GM21360 (cell line): ENCODE measurements at regions not wholly inside any gene's neighbourhood (a gene's known extent, or its start where the extent isn't known, plus 50 kb on each side); places are given as distances from the start of the nearest gene placed in this dataset.

Source experiments
- ATAC-seq: cut with Tn5 transposase; IDR thresholded peaks from one replicate; pipeline ENCODE4 v1.9.1; 2021; ENCODE audit warnings: mild to moderate bottlenecking, moderate library complexity; ENCODE audit not compliant: unreplicated experiment

DNA sequence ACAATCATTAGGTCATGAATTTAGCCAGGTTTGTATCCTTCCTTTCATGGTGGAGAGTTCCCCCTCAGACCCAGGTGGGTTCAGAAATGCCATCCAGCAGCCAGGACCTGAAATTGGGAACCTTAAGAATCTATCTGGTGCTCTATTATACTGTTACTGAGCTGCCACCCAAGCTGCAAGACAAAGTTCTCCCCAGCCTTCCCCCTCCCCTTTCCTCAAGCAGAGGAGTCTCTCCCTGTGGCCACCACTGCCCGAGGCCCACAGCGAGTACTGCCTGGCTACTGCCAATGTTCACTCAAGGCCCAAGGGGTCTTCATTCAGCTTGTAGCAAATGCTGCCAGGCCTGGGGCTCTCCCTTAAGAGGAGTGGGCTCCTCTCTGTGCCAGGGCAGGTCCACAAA is 133.8 kb downstream of the TMEM38B start:
- ATAC-seq = no peak

DNA sequence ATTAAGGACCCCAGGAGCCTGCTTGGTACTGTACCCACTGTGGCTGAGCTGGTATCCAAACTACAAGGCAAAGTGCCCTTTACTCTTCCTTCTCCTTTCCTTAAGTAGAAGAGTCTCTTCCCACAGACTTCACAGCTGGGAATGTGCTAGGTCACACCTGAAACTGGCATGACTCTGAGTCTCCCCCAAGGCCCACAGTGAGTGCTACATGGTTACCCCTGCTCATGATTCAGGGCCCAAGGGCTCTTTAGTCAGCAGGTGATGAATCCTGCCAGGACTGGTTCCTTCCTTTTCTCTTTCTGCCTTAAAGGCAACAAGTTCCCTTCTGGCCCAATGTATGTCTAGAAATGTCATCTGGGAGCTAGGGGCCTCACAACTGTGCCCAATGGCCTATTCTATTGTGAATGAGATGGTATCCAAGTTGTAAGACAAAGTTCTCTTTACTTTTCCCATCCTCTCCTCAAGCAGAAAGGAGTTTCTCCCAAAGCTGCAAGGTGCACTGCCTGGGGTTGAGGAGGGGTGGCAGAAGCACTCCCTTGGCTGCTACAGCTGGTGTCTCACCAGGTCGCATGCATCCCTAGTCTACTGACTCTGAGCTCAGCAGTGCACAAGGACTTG is 134.4 kb downstream of the TMEM38B start:
- ATAC-seq = no peak

DNA sequence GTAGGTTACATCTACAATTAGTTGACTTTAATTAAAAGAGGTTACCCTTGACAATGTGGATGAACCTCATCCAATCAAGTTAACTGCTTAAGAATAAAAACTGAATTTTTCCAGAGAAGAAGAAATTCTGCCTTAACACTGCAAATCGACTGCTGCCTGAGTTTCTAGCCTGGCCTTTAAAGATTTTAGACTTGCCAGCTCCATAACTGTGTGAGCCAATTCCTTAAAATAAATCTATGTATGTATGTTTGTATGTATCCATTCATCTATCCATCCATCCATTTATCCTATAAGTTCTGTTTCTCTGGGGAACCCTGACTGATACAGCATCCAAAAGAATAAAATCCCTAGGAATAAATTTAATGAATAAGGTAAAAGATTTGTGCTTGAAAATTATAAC is 136.1 kb downstream of the TMEM38B start:
- no peak for ATAC-seq

DNA sequence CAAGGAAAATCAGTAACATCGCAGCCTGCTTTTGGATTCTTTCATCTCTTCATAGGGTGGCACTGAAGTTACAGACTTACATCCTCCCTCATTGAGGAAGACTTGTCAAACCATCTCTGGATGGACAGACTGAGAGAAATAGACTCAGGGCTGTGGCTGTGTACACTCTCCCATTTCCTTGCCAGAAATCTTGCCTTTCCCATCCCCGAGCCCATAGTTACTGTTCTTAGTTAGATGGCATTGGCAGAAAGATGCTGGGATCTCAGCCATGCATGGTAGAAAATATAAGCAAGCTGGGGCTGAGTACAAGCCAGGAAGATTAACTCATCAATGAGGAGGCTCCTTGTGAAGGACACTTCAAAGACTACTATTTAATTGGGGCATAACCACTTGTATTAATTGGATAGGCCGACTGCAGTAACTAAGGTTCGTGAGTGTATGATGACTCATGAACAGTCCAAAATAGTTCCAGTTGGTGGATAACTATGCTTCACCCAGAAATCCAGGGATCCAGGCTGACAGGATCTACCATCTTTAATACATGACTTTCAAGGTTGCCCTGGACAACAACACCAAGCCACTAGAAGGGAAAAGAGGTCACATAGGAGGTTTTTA is 137.9 kb downstream of the TMEM38B start:
- ATAC-seq = no peak

DNA sequence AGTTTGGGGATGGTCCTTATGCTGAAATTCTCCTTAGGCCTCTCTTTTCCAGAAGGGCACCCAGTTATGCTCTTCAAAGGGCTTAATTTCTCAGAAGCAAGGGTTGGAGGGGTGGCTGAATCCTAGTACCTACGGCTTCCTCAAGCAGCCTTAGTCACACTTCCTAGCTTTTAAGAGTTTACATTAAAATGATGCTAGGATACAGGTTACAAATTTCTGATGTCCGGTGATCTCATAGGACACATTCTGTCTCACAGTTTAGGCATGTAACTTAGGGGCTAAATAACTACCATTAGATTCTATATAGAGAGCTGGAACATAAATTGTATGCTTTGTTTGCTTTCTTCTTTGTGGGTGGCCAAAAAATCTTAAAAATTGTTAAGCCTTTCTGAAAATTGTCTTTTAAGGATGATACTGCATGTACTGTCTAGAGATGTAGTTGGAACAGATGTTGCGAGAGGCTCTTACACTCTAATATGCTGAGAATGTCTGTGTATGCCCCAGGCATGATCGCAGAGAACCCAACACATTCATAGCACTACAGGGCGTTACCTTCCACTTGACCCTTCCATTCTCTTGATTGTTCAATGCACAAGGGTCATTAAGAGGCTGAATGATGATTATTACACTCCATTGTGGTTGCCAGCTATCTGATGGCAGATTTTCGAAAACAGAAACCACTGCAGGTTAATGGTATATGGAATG is 139.1 kb downstream of the TMEM38B start:
- no peak for ATAC-seq

DNA sequence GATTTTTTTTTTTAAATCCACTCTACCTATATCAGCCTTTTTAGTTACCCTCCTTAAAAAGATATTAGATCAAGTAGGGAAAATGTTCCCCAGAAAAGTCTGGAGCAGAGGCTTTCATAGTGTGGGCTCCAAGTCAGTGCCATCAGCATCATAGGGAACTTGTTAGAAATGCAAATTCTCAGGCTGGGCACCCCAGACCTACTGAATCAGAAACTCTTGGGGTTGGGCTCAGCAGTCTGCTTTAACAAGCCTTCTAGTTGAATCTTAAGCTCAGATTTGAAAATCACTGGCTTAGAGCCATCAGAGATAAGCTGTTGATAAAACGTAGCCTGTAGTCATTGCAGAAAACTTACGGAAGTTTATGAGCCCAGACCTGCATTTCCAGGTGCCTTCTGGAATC is 140.1 kb downstream of the TMEM38B start:
- no peak for ATAC-seq

DNA sequence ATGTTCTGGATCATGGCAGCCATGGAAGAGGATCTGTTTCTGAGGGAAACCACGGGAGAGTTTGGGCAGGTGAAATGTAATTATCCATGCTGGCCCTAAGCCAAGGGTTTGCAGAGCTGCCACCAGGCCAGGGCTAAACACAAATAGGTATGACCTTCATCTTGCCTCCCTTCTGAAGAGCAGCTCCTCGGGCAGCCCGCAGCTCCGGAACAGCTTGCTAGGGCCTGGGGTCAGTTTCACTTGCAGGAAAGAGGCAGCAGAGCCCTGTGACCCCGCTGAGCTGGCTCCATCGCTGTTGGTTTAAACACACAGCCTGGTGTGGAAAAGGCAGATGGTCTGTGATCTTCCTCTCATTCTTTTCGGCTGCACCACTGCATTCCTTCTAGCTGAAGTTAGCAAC is 141.4 kb downstream of the TMEM38B start:
- ATAC-seq = no peak

DNA sequence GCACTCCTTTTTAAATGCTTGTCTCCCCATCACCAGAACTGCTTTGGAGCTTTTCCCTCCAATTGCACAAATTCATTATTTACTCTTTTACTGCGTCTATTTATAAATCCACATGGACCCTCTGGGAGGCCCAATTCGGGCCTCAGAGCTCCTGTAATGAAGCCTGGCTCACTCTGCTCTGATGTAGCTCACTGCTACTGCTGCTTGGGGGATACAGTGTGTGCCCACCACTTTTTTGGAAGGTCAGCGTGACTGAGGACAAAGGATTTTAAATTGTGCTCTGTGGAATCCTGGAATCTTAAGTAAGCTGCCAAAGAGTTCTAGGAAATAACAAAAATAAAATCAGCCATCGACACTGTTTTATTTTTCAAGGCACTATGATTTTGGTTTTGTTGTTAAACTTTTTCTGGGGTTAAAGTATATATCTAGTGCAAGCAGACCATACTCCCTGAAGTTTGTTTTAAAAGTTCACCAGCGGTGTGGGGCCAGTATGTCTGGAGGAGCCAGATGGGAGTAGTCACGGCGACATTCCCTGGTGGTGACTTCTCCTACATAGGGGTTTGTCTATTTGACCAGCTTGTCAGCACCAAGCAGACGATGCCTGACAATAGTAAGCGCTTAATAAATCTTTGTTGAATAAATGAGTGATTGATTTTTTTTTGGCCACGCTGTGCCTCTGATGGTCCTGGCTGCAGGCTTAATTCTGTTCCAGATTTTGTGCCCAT is 142.8 kb downstream of the TMEM38B start:
- ATAC-seq = no peak

DNA sequence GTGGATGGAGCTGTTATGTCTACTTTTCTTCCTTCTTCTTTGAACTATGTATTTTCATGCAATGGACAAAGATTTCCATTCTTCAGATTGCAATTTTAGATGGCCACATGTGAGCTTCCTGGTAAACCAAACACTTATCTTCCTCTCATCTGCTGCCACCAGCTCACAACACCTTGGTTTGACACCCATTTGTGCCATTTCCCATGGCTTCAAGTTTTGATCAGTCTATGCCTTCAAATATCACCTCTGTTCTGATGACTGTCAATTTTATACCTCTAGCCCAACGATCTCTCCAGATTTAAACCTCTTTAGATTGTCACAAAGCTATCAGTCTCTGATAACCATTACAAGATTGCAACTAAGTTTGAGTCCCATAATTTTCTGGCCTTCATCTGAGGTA is 147.2 kb downstream of the TMEM38B start:
- no peak for ATAC-seq

DNA sequence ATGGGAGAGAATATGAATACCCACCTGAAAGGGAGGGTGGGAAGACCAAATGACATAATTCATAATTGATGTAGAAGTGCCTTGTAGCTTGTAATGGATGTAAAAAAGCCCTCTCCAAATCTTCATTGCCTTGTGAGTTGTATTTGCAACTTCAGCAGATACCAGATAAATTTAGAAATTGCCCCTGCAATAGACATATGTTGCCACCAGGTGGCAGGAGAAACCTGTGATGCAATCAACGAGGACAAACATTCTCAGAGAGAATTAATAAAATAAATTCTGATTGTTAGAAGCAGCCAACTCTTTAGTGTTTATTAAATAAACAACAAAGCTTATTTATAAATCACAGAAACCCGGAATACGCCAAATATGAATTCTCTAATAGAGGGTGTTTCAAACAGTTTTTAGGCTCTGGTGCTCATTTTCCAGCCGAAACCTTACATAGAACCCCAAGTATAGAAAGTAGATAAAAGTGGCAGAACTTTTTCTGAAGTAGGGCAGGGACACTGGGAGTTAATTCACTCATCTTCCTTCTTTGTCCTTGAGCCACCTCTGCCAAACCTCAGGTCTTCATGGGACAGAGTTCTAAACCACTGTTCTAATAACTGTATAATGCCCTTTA is 147.8 kb downstream of the TMEM38B start:
- no peak for ATAC-seq

DNA sequence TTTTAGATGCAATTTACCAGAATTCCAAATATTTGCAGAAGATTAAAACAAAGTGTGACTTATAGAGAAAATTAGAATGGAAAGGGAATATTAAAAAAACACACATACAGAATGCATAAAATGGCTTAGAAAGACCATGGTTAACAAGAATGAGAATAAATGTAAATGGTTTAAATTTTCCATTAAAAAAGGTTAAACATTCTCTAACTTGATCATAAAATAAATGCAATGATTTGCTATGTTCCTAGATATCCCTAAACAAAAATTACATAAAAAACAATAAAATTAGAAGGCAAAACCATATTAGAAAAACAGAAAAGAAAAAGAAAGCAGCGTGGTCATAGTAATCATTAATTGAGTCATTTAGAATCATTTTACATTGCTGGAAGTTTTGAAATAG is 152.5 kb downstream of the TMEM38B start:
- no peak for ATAC-seq

DNA sequence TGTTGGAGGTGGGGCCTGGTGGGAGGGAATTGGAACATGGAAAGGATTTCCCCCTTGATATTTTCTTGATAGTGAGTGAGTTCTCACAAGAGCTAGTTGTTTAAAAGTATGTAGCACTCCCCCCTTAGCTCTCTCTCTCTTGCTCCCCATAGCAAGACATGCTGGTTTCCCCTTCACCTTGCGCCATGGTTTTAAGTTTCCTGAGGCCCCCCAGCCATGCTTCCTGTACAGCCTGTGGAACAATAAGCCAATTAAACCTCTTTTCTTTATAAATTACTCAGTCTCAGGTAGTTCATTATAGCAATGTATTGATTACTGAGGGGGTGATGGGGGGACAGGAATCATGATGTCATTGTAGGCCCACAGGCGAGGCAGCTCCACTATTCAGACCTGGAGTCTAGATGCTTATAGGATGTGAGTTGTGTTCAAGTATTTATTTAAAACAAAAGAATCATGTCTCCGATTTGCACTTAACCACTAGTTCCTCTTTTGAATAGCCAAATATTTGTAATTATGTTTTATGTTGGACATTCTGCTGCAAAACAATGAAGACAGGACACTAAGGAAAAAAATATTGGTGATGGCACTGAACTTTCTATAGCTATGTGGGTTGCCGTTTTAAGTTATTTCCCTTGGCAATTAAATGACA is 156.6 kb downstream of the TMEM38B start:
- ATAC-seq = no peak

DNA sequence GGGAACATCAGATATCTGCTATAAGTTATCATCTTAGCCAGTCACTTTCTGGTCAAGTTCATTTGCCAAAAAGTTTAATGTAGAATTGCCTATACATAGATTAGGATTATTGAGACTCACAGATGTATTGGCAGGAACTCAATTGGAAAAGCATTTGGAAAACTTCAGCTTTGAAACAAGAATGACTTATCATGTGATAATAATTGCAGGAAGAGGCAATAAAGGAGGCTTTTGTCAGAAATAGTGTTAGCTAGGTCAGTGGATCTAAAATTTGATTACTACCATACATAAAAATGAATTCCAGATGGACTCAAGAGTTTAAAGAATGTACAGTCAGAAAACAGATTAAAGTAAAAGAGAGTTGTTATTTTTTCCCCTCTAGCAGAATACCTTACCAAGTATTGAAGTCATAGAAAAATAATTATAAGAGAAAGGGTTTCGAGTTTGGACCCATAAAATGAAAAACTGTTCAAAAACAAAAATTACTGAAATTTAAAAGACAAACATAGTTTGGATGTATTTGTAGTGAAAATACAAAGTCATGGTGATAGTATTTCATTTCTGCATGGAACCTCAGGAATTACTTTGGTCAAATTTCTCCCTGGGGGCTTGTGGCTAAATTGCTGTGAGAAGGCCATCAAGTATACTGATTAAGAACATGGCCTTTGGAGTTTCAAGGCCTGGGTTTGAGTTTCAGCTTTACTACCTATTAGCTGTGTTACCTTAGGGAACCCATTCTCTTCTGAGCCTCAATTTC is 159.9 kb downstream of the TMEM38B start:
- no peak for ATAC-seq

DNA sequence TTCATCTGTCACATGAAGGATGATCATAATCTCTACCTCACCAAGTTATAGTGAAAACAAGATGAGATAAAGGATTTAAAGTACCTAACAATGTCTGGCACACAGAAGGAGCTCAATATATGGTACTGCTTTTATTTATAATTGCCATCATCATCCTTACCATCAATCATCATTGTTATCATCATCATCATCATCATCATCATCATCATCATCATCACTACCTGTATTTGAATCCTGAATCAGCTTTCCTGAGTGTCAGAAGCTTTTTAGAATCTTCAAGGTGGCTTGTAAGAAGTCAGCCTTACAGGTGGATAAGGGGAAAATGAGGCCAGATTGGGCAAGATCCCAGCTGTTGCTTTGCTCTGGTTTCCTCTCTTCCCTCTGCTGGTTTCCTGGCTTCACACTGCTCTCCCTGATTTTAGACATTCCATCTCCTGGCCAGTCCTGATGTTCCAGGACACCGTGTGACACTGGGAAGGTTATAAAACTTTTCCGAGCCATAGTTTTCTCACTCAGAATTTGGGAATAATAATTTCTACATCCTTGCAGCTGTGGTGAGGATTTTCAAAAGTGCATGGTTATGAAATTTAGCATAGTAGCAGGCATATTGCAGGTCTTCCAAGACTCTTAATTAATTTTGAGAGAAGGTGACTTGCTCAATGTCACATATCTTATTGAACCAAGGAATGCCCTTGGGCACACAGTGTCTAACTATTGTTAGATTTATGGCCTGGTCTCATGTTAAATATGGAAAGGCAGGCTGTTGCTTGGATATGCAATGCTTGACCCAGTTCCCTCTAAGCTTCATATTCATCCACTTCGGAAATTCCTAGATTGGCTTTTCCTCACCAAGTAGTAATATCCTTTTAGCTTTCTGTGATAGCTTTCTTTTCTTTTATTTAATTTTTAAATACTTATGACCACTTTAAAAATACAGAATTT is 160.7 kb downstream of the TMEM38B start:
- no peak for ATAC-seq

DNA sequence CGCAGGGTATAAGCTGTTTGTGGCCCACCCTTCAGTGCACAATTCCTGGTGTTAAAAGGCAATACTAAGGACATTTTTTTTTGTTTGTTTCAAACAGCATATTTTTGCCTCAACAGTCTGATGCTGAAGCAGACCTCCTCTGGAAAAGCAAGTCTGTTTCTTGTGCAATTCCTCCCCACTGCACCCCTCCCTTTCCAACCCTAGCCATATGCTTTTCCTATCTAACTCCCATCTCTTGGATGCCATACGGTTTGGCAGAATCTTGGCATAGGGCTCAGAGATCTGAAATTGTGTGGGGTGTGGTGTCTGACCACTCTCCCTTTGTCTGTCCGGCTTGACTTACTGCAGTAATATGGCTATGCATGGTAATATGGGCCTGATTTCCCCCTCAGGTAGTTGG is 161.6 kb downstream of the TMEM38B start:
- ATAC-seq = no peak

DNA sequence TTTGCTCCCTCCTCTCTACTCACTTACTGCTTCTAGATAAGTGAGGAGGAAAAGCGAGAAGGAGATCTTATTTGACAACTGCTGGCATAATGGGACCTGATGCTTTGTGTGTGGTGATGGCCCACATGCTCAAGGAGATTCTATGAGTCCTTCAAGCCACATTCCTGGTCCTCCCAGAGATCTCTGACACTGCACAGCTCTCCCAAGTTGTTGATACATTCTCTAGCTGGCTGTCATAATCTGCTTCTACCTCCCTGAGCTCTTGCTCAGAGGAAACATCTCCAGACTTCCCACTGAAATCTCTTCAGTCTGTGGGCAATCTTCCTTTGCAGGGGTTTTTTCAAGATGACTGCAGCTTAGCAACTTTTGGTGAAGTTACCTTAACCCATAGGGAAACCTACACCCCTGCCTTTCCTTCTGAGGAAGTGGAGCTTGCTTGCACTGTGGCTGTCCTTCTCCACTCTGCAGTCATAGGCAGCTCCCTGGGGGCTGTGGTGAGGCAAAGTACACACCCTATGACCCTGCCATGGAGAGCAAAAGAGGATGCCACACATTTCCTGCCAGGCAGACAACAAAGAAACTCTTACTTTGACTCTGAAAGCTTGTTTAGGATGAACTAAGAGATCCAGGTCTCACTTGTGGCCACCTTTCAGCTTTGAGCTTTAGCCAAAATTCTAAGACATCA is 163.8 kb downstream of the TMEM38B start:
- no peak for ATAC-seq

DNA sequence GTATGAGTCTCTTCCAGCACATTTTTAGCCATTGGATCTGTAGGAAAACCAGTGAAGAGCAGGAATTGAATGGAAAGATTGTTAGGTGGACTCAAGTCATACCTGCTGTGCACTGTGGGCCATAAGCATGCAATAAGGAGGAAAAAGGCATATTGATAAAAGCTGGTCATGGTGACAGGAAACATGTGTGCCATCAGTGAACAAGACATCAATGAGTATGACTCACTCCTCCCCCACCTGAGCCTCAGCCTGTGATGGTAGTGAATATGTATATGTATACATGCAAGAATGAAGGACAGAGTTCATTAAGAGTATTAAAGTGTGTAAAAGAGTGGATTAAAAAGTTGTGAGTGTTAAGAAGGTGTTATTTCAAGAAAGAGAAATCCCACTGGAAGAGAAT is 164.5 kb downstream of the TMEM38B start:
- ATAC-seq = no peak

DNA sequence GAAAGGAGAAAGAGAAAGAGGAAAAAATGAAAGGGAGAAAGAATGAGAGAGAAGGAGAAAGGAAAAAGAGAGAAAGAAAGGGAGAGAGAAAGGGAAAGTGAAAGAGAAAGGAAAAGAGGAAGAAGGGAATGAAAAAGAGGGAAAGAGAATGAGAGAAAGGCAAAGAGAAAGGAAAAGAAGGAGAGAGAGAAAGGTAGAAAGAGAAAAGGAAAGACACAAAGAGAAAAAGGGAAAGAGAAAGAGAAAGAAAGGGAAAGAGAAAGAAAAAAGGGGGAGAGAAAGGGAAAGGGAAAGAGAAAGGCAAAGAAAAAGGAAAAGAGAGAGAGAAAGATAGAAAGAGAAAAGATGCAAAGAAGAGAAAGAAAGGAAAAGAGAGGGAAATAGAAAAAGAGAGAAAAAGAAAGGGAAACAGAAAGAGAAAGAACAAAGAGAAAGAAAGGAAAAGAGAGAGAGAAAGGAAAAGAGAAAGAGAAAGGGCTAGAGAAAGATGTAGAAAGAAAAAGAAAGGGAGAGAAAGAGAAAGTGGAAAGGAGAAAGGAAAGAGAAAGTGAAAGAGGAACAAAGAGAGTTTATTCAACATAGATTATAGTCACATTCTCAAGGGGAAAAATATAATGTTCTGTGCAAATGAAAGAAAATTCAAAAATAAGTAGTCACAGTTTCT is 165.2 kb downstream of the TMEM38B start:
- no peak for ATAC-seq
